PC-9 (cell line): ENCODE measurements at regions not wholly inside any gene's neighbourhood (a gene's known extent, or its start where the extent isn't known, plus 50 kb on each side); places are given as distances from the start of the nearest gene placed in this dataset.

Source experiments
- CTCF ChIP-seq: fragments of 200-600 bp; sonication (generic); conservative IDR thresholded peaks from 2 replicates; pipeline ENCODE4 v1.6.1; 2017; ENCODE audit warnings: mixed run types, antibody characterized with exemption, mild to moderate bottlenecking, moderate library complexity
- EZH2 ChIP-seq: fragments of 200-600 bp; sonication (generic); IDR thresholded peaks from 2 replicates; pipeline ENCODE4 v1.8.0; 2017; ENCODE audit warnings: antibody characterized with exemption, low read depth

- TF ChIP-seq CTCF: no peak
- TF ChIP-seq EZH2: no peak
Observed at GRCh38 chrX:150308041-150308440, 55.1 kb upstream of the MAMLD1 start.
